ENCODE measurements at regions not wholly inside any gene's neighbourhood (a gene's known extent, or its start where the extent isn't known, plus 50 kb on each side); places are given as distances from the start of the nearest gene placed in this dataset.

- H4K20me1 ChIP-seq (ENCODE audit: insufficient read depth, low read length): no peaks in the 10 kb centered on the region
- no peaks in the 10 kb centered on the region for H3K79me2 ChIP-seq (ENCODE audit: insufficient read depth, low read length)
- H3K27ac ChIP-seq (ENCODE audit: low read depth, low read length): no peak overlapping the region
- no peaks in the 10 kb centered on the region for H3K27me3 ChIP-seq (ENCODE audit: insufficient read depth, low read length)
- no peak for DNase-seq (ENCODE audit: insufficient read length, low spot score, missing footprints)
- no peak overlapping the region for H3K4me3 ChIP-seq (ENCODE audit: insufficient read depth, low read length)
- no peaks in the 10 kb centered on the region for H3K9me3 ChIP-seq (ENCODE audit: low read depth, low read length)
- H2AFZ ChIP-seq (ENCODE audit: low read length): no peak overlapping the region
- H3K4me2 ChIP-seq (ENCODE audit: insufficient read depth, low read length): no peak overlapping the region
- no peaks in the 10 kb centered on the region for H3K36me3 ChIP-seq (ENCODE audit: insufficient read depth, low read length)
- no peak for TF ChIP-seq CTCF (IDR thresholded peaks at IDR 0.05; ENCODE audit: extremely low read depth, low read depth, low read length)
- H3K4me1 ChIP-seq (ENCODE audit: insufficient read depth, low read length): peaks cover 45% of the 10 kb centered on the region
Observed at GRCh38 chr13:106112191-106112590, 423.3 kb downstream of the EFNB2 start.

DNA sequence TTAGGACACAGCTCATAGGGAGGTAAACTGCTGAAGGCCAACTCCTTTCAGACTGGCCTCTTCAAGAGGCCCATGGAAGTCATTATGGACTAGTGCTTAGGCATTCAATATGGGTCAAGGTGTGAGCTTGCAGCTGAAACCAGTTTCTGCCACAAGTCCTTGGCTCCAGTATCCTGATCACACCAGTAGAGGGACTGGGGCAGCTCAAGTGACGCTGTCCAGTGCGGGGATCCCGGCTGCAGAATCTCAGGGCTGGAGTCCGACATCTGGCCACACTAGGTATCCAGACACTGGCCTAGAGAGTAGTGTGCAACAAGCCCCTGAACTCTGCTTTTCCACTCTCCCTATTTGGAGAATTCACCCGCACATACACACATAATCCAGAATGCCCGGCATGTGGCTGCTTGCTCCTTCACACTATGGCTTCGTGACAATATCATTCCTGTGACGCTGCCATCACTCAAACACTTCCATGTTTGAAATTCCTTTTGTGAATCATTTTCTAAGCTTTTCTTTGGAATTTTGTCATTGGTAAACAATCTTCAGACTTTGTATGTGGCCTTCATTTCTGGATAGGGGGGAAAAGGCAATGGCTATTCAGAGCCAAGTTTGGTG, 425.1 kb downstream of the EFNB2 start:
- H3K79me2 ChIP-seq (ENCODE audit: insufficient read depth, low read length): no peaks in the 10 kb centered on the region
- no peak for DNase-seq (ENCODE audit: insufficient read length, low spot score, missing footprints)
- H3K27me3 ChIP-seq (ENCODE audit: insufficient read depth, low read length): no peaks in the 10 kb centered on the region
- no peak overlapping the region for H2AFZ ChIP-seq (ENCODE audit: low read length)
- peaks cover 35% of the 10 kb centered on the region for H3K4me1 ChIP-seq (ENCODE audit: insufficient read depth, low read length)
- no peaks in the 10 kb centered on the region for H4K20me1 ChIP-seq (ENCODE audit: insufficient read depth, low read length)
- no peaks in the 10 kb centered on the region for H3K36me3 ChIP-seq (ENCODE audit: insufficient read depth, low read length)
- H3K4me2 ChIP-seq (ENCODE audit: insufficient read depth, low read length): no peak overlapping the region
- H3K27ac ChIP-seq (ENCODE audit: low read depth, low read length): peak overlapping the region; percentile 39
- TF ChIP-seq CTCF (IDR thresholded peaks at IDR 0.05; ENCODE audit: extremely low read depth, low read depth, low read length): no peak
- H3K4me3 ChIP-seq (ENCODE audit: insufficient read depth, low read length): no peak overlapping the region
- H3K9me3 ChIP-seq (ENCODE audit: low read depth, low read length): no peaks in the 10 kb centered on the region

DNA sequence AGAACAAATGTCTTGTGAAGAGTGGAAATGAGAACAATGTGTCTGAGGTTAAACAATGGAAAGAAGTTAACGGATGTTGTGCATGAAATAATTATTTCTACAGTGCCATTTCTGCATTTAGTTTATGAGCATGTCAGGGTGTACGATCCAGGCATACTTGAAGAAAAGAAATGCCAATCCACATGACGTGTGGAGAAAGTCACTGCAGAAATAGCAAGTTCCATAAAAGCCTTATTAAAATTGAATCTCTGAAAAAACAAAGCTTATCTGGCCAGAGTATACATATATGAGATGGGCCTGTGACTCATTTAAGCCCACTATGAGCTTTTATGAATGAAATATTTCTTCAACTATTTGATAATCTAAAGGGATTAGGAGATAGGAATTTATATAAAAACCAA, 426.1 kb downstream of the EFNB2 start:
- DNase-seq (ENCODE audit: insufficient read length, low spot score, missing footprints): no peak
- peaks cover 36% of the 10 kb centered on the region for H3K4me1 ChIP-seq (ENCODE audit: insufficient read depth, low read length)
- H2AFZ ChIP-seq (ENCODE audit: low read length): no peak overlapping the region
- H3K36me3 ChIP-seq (ENCODE audit: insufficient read depth, low read length): no peaks in the 10 kb centered on the region
- TF ChIP-seq CTCF (IDR thresholded peaks at IDR 0.05; ENCODE audit: extremely low read depth, low read depth, low read length): no peak
- H3K9me3 ChIP-seq (ENCODE audit: low read depth, low read length): no peaks in the 10 kb centered on the region
- no peak overlapping the region for H3K4me2 ChIP-seq (ENCODE audit: insufficient read depth, low read length)
- H4K20me1 ChIP-seq (ENCODE audit: insufficient read depth, low read length): no peaks in the 10 kb centered on the region
- H3K4me3 ChIP-seq (ENCODE audit: insufficient read depth, low read length): no peak overlapping the region
- no peaks in the 10 kb centered on the region for H3K79me2 ChIP-seq (ENCODE audit: insufficient read depth, low read length)
- no peaks in the 10 kb centered on the region for H3K27me3 ChIP-seq (ENCODE audit: insufficient read depth, low read length)
- peak overlapping the region; percentile 39 for H3K27ac ChIP-seq (ENCODE audit: low read depth, low read length)

GRCh38 chr13:106108346-106108745, 427.1 kb downstream of the EFNB2 start:
- TF ChIP-seq CTCF (IDR thresholded peaks at IDR 0.05; ENCODE audit: extremely low read depth, low read depth, low read length): no peak
- DNase-seq (ENCODE audit: insufficient read length, low spot score, missing footprints): no peak
- no peaks in the 10 kb centered on the region for H4K20me1 ChIP-seq (ENCODE audit: insufficient read depth, low read length)
- H3K4me3 ChIP-seq (ENCODE audit: insufficient read depth, low read length): no peak overlapping the region
- peak overlapping the region; percentile 39 for H3K27ac ChIP-seq (ENCODE audit: low read depth, low read length)
- no peaks in the 10 kb centered on the region for H3K79me2 ChIP-seq (ENCODE audit: insufficient read depth, low read length)
- peaks cover 47% of the 10 kb centered on the region for H3K4me1 ChIP-seq (ENCODE audit: insufficient read depth, low read length)
- no peaks in the 10 kb centered on the region for H3K36me3 ChIP-seq (ENCODE audit: insufficient read depth, low read length)
- no peaks in the 10 kb centered on the region for H3K9me3 ChIP-seq (ENCODE audit: low read depth, low read length)
- H2AFZ ChIP-seq (ENCODE audit: low read length): no peak overlapping the region
- no peaks in the 10 kb centered on the region for H3K27me3 ChIP-seq (ENCODE audit: insufficient read depth, low read length)
- H3K4me2 ChIP-seq (ENCODE audit: insufficient read depth, low read length): no peak overlapping the region

Data from osteoblast (primary cell).